ENCODE measurements at regions not wholly inside any gene's neighbourhood (a gene's known extent, or its start where the extent isn't known, plus 50 kb on each side); places are given as distances from the start of the nearest gene placed in this dataset.

DNA sequence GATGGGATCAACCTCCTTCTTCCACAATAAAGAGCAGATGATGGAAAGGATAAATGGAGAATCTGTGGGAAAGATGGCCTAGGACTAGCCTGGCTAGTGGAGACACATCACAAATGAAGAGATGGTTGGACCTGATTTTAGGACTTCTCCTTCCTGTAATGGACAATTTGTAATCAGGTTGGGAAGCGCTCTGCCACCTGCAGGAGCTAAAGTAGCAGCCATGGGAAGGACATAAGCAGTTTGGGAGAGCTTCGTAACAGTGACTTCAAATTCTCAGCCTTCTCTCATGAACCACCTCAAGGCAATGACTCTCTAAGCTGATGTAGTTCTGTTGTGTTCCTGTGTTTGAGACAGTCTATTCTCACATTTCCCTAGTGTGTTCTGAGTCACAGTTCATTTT lies 137.9 kb upstream of the BMP2 start:
- no peak overlapping the region for H2AK5ac ChIP-seq (ENCODE audit: low read length, severe bottlenecking)
- no peak overlapping the region for H2AFZ ChIP-seq (ENCODE audit: low read depth, low read length)
- no peak for DNase-seq
- H3K79me1 ChIP-seq (replicated peaks; ENCODE audit: low read length, poor library complexity, severe bottlenecking): no peaks in the 10 kb centered on the region
- H4K8ac ChIP-seq (ENCODE audit: low read length): no peak overlapping the region
- no peak overlapping the region for H3K4me3 ChIP-seq (ENCODE audit: insufficient read depth in 1 of 2, low read depth in 1 of 2, low read length in 2 of 2)
- no peak overlapping the region for H3K23ac ChIP-seq (ENCODE audit: low read length in 2 of 2)
- no peak overlapping the region for H3K4me2 ChIP-seq (ENCODE audit: low read length, poor library complexity, severe bottlenecking)
- no peak overlapping the region for H3K27ac ChIP-seq (ENCODE audit: low read length, poor library complexity, severe bottlenecking)
- H4K91ac ChIP-seq (ENCODE audit: low read length): no peak overlapping the region
- H2BK5ac ChIP-seq (ENCODE audit: low read depth, low read length, poor library complexity, severe bottlenecking): no peak overlapping the region
- no peak overlapping the region for H2BK15ac ChIP-seq (ENCODE audit: low read depth, poor library complexity, severe bottlenecking)
- H3K9me3 ChIP-seq (ENCODE audit: control insufficient read depth, low read length): no peaks in the 10 kb centered on the region
- H2BK12ac ChIP-seq (ENCODE audit: low read length in 2 of 2): peak overlapping the region in 1 of 2 experiments; percentile 6
- H3K36me3 ChIP-seq (ENCODE audit: control insufficient read depth in 1 of 2, insufficient read depth in 2 of 2, low read depth in 1 of 2, low read length in 2 of 2): no peaks in the 10 kb centered on the region
- no CpG with 5 or more reads among the region's 2 CpGs for WGBS
- no peak overlapping the region for H3K4ac ChIP-seq (ENCODE audit: low read depth in 1 of 2, low read length in 2 of 2)
- H3K4me1 ChIP-seq (ENCODE audit: control insufficient read depth, insufficient read depth, low read depth, low read length): no peaks in the 10 kb centered on the region
- H2BK120ac ChIP-seq (ENCODE audit: low read depth, low read length): no peak overlapping the region
- no peak overlapping the region for H3K9ac ChIP-seq (ENCODE audit: low read length)
- peaks cover 11 to 21% of the 10 kb centered on the region in 2 experiments for H3K27me3 ChIP-seq (ENCODE audit: control insufficient read depth in 1 of 2, insufficient read depth in 1 of 2, low read length in 2 of 2)
- no peak overlapping the region for H3K14ac ChIP-seq (ENCODE audit: low read length in 2 of 2)
- H3K18ac ChIP-seq (ENCODE audit: low read depth in 1 of 2, low read length in 2 of 2): no peak overlapping the region

DNA sequence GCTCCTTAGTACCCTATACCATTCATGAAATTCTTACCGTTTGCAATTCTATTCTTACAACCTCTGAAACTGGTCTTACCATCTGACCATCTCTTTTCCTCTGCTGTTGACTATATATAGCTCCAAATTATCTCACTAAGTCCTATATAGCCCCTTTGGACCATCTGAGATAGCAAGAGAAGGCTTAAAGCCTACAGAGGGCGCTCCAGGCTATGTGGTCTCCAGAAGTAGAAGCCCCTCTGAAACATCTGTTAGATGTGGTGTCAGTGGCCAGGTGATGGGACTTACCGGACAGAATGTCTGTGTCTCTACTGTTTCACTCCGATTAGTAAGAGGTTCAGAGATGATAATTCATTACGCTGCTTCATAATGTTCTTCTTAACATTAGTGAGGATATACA lies 140.7 kb upstream of the BMP2 start:
- no peak overlapping the region for H3K27ac ChIP-seq (ENCODE audit: low read length, poor library complexity, severe bottlenecking)
- H2BK120ac ChIP-seq (ENCODE audit: low read depth, low read length): no peak overlapping the region
- H3K27me3 ChIP-seq (ENCODE audit: control insufficient read depth in 1 of 2, insufficient read depth in 1 of 2, low read length in 2 of 2): peaks cover 11 to 21% of the 10 kb centered on the region in 2 experiments
- H3K9me3 ChIP-seq (ENCODE audit: control insufficient read depth, low read length): no peaks in the 10 kb centered on the region
- no peak overlapping the region for H3K4ac ChIP-seq (ENCODE audit: low read depth in 1 of 2, low read length in 2 of 2)
- H2BK5ac ChIP-seq (ENCODE audit: low read depth, low read length, poor library complexity, severe bottlenecking): no peak overlapping the region
- H3K23ac ChIP-seq (ENCODE audit: low read length in 2 of 2): no peak overlapping the region
- no peak for DNase-seq
- no peaks in the 10 kb centered on the region for H3K36me3 ChIP-seq (ENCODE audit: control insufficient read depth in 1 of 2, insufficient read depth in 2 of 2, low read depth in 1 of 2, low read length in 2 of 2)
- H4K91ac ChIP-seq (ENCODE audit: low read length): no peak overlapping the region
- H2AFZ ChIP-seq (ENCODE audit: low read depth, low read length): no peak overlapping the region
- 74% methylated on average over 3 of the region's 5 CpGs for WGBS
- no peaks in the 10 kb centered on the region for H3K4me1 ChIP-seq (ENCODE audit: control insufficient read depth, insufficient read depth, low read depth, low read length)
- H3K18ac ChIP-seq (ENCODE audit: low read depth in 1 of 2, low read length in 2 of 2): no peak overlapping the region
- no peak overlapping the region for H3K14ac ChIP-seq (ENCODE audit: low read length in 2 of 2)
- no peak overlapping the region for H3K4me2 ChIP-seq (ENCODE audit: low read length, poor library complexity, severe bottlenecking)
- H3K79me1 ChIP-seq (replicated peaks; ENCODE audit: low read length, poor library complexity, severe bottlenecking): no peaks in the 10 kb centered on the region
- H3K4me3 ChIP-seq (ENCODE audit: insufficient read depth in 1 of 2, low read depth in 1 of 2, low read length in 2 of 2): no peak overlapping the region
- no peak overlapping the region for H2AK5ac ChIP-seq (ENCODE audit: low read length, severe bottlenecking)
- H4K8ac ChIP-seq (ENCODE audit: low read length): no peak overlapping the region
- H2BK12ac ChIP-seq (ENCODE audit: low read length in 2 of 2): no peak overlapping the region
- H3K9ac ChIP-seq (ENCODE audit: low read length): no peak overlapping the region
- H2BK15ac ChIP-seq (ENCODE audit: low read depth, poor library complexity, severe bottlenecking): no peak overlapping the region

DNA sequence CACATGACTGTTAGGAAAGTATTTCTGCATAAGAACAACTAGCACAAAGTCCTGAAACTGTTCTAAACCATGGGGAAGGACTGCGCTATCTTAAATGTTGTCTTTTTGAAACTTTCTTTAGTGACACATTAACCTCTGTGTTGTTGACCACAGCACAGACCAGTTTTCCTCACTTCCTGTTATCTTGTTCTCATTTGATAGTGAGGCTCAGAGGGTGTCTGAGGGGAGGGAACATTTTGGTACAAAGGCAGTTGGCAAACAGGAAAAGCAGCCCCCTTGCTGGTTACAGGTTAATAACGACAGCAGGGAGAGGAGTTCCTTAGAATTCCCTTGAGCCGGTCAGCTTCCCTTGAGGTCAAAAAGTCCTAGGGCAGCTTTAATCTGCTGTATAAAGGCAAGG lies 143.5 kb upstream of the BMP2 start:
- Histone ChIP-seq H2BK120ac (ENCODE audit: low read depth, low read length) (no peak overlapping the region), H3K4me1 (ENCODE audit: control insufficient read depth, insufficient read depth, low read depth, low read length) (no peaks in the 10 kb centered on the region), H4K8ac (ENCODE audit: low read length) (no peak overlapping the region), H3K4ac (ENCODE audit: low read depth in 1 of 2, low read length in 2 of 2) (peak overlapping the region in 1 of 2 experiments; percentile 2), H3K4me3 (ENCODE audit: insufficient read depth in 1 of 2, low read depth in 1 of 2, low read length in 2 of 2) (no peak overlapping the region), H2BK5ac (ENCODE audit: low read depth, low read length, poor library complexity, severe bottlenecking) (no peak overlapping the region), H2BK12ac (ENCODE audit: low read length in 2 of 2) (peak overlapping the region in 1 of 2 experiments; percentile 77), H3K9me3 (ENCODE audit: control insufficient read depth, low read length) (no peaks in the 10 kb centered on the region), H3K4me2 (ENCODE audit: low read length, poor library complexity, severe bottlenecking) (no peak overlapping the region), H3K23ac (ENCODE audit: low read length in 2 of 2) (no peak overlapping the region), H3K18ac (ENCODE audit: low read depth in 1 of 2, low read length in 2 of 2) (no peak overlapping the region), H3K27me3 (ENCODE audit: control insufficient read depth in 1 of 2, insufficient read depth in 1 of 2, low read length in 2 of 2) (peaks cover 4 to 11% of the 10 kb centered on the region in 2 experiments), H2AK5ac (ENCODE audit: low read length, severe bottlenecking) (no peak overlapping the region), H2AFZ (ENCODE audit: low read depth, low read length) (no peak overlapping the region), H3K9ac (ENCODE audit: low read length) (no peak overlapping the region), H3K27ac (ENCODE audit: low read length, poor library complexity, severe bottlenecking) (peak overlapping the region; percentile 16), H3K79me1 (replicated peaks; ENCODE audit: low read length, poor library complexity, severe bottlenecking) (no peaks in the 10 kb centered on the region), H3K36me3 (ENCODE audit: control insufficient read depth in 1 of 2, insufficient read depth in 2 of 2, low read depth in 1 of 2, low read length in 2 of 2) (no peaks in the 10 kb centered on the region), H4K91ac (ENCODE audit: low read length) (no peak overlapping the region), H2BK15ac (ENCODE audit: low read depth, poor library complexity, severe bottlenecking) (no peak overlapping the region), H3K14ac (ENCODE audit: low read length in 2 of 2) (no peak overlapping the region)
- WGBS: 35% methylated on average over 3 of the region's 3 CpGs
- no peak for DNase-seq

DNA sequence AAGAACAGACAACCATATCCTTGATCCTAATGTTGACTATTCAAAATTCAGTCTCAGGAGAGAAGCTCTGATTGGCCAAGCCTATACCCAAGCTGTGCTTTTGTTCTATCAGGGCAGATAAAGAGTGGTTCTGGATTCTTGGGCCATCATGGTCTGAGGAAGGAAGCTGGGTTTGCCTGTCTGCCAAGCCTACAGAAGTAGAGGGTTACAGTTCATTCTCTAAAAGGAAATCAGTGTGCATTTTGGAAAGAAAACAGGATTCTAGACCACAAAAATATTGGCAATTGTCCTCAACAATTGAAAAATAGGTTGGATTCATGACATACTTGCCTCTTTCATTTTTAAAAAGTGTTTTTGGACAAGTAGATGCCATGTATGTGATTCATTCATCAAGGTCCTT lies 145.4 kb upstream of the BMP2 start:
- Histone ChIP-seq H3K36me3 (ENCODE audit: control insufficient read depth in 1 of 2, insufficient read depth in 2 of 2, low read depth in 1 of 2, low read length in 2 of 2) (no peaks in the 10 kb centered on the region), H3K9ac (ENCODE audit: low read length) (no peak overlapping the region), H3K27ac (ENCODE audit: low read length, poor library complexity, severe bottlenecking) (no peak overlapping the region), H3K23ac (ENCODE audit: low read length in 2 of 2) (no peak overlapping the region), H4K91ac (ENCODE audit: low read length) (no peak overlapping the region), H3K27me3 (ENCODE audit: control insufficient read depth in 1 of 2, insufficient read depth in 1 of 2, low read length in 2 of 2) (no peaks in the 10 kb centered on the region), H3K4me3 (ENCODE audit: insufficient read depth in 1 of 2, low read depth in 1 of 2, low read length in 2 of 2) (no peak overlapping the region), H3K4me2 (ENCODE audit: low read length, poor library complexity, severe bottlenecking) (no peak overlapping the region), H2AK5ac (ENCODE audit: low read length, severe bottlenecking) (no peak overlapping the region), H2BK15ac (ENCODE audit: low read depth, poor library complexity, severe bottlenecking) (no peak overlapping the region), H3K9me3 (ENCODE audit: control insufficient read depth, low read length) (no peaks in the 10 kb centered on the region), H3K18ac (ENCODE audit: low read depth in 1 of 2, low read length in 2 of 2) (no peak overlapping the region), H3K4ac (ENCODE audit: low read depth in 1 of 2, low read length in 2 of 2) (no peak overlapping the region), H2AFZ (ENCODE audit: low read depth, low read length) (no peak overlapping the region), H4K8ac (ENCODE audit: low read length) (no peak overlapping the region), H2BK5ac (ENCODE audit: low read depth, low read length, poor library complexity, severe bottlenecking) (no peak overlapping the region), H3K14ac (ENCODE audit: low read length in 2 of 2) (no peak overlapping the region), H2BK120ac (ENCODE audit: low read depth, low read length) (no peak overlapping the region), H3K79me1 (replicated peaks; ENCODE audit: low read length, poor library complexity, severe bottlenecking) (no peaks in the 10 kb centered on the region), H3K4me1 (ENCODE audit: control insufficient read depth, insufficient read depth, low read depth, low read length) (no peaks in the 10 kb centered on the region), H2BK12ac (ENCODE audit: low read length in 2 of 2) (no peak overlapping the region)
- no peak for DNase-seq
